Endothelial cell of umbilical vein (primary cell): ENCODE measurements at regions not wholly inside any gene's neighbourhood (a gene's known extent, or its start where the extent isn't known, plus 50 kb on each side); places are given as distances from the start of the nearest gene placed in this dataset.

Source experiments
- EZH2 ChIP-seq: IDR thresholded peaks from 2 replicates; pipeline ENCODE4 v1.6.1; 2012; ENCODE audit warnings: borderline replicate concordance, low read depth, mild to moderate bottlenecking, moderate library complexity, low read length, inconsistent platforms; ENCODE audit not compliant: severe bottlenecking
- MYC ChIP-seq: IDR thresholded peaks from one replicate; pipeline ENCODE4 v1.6.1; 2011; ENCODE audit warnings: mild to moderate bottlenecking, low read depth, low read length
- POLR2A ChIP-seq: IDR thresholded peaks from 2 replicates; pipeline ENCODE4 v1.6.1; 2012; ENCODE audit warnings: low read depth, mild to moderate bottlenecking, control low read depth, low read length
- POLR2AphosphoS5 ChIP-seq: IDR thresholded peaks from 2 replicates; pipeline ENCODE4 v1.6.1; 2012; ENCODE audit warnings: low read depth, mild to moderate bottlenecking, control low read depth, low read length, moderate library complexity; ENCODE audit not compliant: insufficient read depth
- TF ChIP-seq, protein P1 (sequence below), 2 donors: IDR thresholded peaks; 1 replicate in 1 of 2; 2 replicates in 1 of 2; pipeline ENCODE4 v1.5.1; 2011; ENCODE audit warnings: low read length in 2 of 2, mild to moderate bottlenecking in 2 of 2, moderate library complexity in 2 of 2, control low read depth in 1 of 2, inconsistent platforms in 1 of 2, low read depth in 1 of 2; ENCODE audit not compliant: insufficient read depth in 1 of 2; ENCODE audit errors: extremely low read depth in 1 of 2
- TF ChIP-seq, protein P2 (sequence below): IDR thresholded peaks from 2 replicates; pipeline ENCODE4 v1.6.1; 2011; ENCODE audit not compliant: insufficient read depth, insufficient read length

DNA sequence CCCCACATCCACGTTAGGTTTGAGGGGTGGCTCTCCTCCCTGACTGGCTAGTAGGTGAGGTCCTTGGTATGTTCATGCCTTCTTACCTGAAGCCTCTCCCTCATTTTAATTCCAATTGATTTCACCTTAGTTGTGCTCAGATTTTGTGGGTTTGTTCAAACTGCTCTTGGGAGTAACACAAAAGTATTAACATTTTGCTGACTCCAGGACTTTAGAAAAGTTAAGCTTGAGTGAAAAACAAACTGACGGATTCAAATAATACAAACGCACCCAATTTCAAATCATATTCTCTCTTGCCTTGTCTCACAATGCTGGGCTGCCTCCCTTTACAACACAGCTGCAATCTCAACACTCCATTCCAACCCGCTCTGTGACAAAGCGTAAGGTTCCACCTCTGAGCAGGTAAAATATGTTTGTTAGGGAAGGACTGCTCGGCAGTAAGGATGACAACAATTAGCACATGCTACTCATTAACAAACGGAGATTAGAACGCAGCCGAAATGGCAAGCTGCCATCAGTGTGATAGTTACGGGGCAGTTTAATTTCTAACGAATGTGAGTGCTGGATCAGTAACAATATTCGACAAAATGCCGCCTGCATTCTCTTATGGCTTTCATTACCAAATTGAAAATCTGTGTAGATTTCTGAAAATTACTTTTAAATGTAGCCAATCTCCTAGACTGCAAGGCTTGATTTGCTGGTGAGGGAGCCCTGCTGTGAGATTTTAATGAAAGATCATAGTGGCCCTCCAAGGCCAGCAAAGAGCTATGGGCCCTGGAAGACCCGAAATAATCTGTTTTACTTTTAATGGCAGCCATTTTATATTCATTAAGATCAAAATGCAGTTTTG, 730.6 kb upstream of the FANCL start:
- no peak for TF ChIP-seq POLR2AphosphoS5
- TF ChIP-seq POLR2A, result no peak
- TF ChIP-seq, protein P1, sequence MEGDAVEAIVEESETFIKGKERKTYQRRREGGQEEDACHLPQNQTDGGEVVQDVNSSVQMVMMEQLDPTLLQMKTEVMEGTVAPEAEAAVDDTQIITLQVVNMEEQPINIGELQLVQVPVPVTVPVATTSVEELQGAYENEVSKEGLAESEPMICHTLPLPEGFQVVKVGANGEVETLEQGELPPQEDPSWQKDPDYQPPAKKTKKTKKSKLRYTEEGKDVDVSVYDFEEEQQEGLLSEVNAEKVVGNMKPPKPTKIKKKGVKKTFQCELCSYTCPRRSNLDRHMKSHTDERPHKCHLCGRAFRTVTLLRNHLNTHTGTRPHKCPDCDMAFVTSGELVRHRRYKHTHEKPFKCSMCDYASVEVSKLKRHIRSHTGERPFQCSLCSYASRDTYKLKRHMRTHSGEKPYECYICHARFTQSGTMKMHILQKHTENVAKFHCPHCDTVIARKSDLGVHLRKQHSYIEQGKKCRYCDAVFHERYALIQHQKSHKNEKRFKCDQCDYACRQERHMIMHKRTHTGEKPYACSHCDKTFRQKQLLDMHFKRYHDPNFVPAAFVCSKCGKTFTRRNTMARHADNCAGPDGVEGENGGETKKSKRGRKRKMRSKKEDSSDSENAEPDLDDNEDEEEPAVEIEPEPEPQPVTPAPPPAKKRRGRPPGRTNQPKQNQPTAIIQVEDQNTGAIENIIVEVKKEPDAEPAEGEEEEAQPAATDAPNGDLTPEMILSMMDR (IDR thresholded peaks at IDR 0.05; ENCODE audit: extremely low read depth in 1 of 2, insufficient read depth in 1 of 2, low read depth in 1 of 2, low read length in 2 of 2), result no peak
- TF ChIP-seq MYC, result no peak
- TF ChIP-seq, protein P2, sequence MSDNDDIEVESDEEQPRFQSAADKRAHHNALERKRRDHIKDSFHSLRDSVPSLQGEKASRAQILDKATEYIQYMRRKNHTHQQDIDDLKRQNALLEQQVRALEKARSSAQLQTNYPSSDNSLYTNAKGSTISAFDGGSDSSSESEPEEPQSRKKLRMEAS, result no peak
- TF ChIP-seq EZH2, result no peak
